PC-9 (cell line): ENCODE measurements at regions not wholly inside any gene's neighbourhood (a gene's known extent, or its start where the extent isn't known, plus 50 kb on each side); places are given as distances from the start of the nearest gene placed in this dataset.

Source experiments
- BruUV-seq: library from RNA; stranded (reverse); fragments of 400-500 nt; replicated peaks from 2 replicates; lab custom pipeline; 2021; lab: Mats Ljungman, UMichigan
- CTCF ChIA-PET: fragments of 300-600 bp; sonication (Branson Sonifier 250); formaldehyde crosslinking; loops from one replicate; lab custom pipeline; 2022; ENCODE audit warnings: antibody characterized with exemption; lab: Charles Lee
- POLR2A ChIA-PET: fragments of 300-600 bp; sonication (Branson Sonifier 250); formaldehyde crosslinking; loops from one replicate; lab custom pipeline; 2022; ENCODE audit warnings: antibody characterized with exemption; ENCODE audit not compliant: unreplicated experiment; lab: Charles Lee
- DNase-seq, 2 experiments: peaks; one replicate each; pipeline versions ENCODE4 v3.0.0 to v3.0.0-alpha.2; 2015 to 2022; ENCODE audit warnings: mixed read lengths in 1 of 2
- H2AFZ ChIP-seq: fragments of 200-600 bp; sonication (generic); 2 replicates; pipeline ENCODE4 v1.8.1; 2017; ENCODE audit warnings: antibody characterized with exemption
- H3F3A ChIP-seq: fragments of 200-600 bp; sonication (generic); 2 replicates; pipeline ENCODE4 v1.8.1; 2017; ENCODE audit warnings: antibody characterized with exemption, mild to moderate bottlenecking, low read depth; ENCODE audit not compliant: insufficient read depth
- H3K27ac ChIP-seq: fragments of 200-600 bp; sonication (generic); 2 replicates; pipeline ENCODE4 v1.6.1; 2016; ENCODE audit warnings: mixed run types
- H3K27me3 ChIP-seq: fragments of 200-600 bp; sonication (generic); 2 replicates; pipeline ENCODE4 v1.6.1; 2016; ENCODE audit warnings: low read depth, mixed run types; ENCODE audit not compliant: insufficient read depth
- H3K36me3 ChIP-seq: fragments of 200-600 bp; sonication (generic); 2 replicates; pipeline ENCODE4 v1.6.1; 2016; ENCODE audit warnings: low read depth, mixed run types
- H3K4me1 ChIP-seq: fragments of 200-600 bp; sonication (generic); replicated peaks from 2 replicates; pipeline ENCODE4 v1.6.1; 2016; ENCODE audit warnings: mixed run types; ENCODE audit not compliant: insufficient read depth
- H3K4me2 ChIP-seq: fragments of 200-600 bp; sonication (generic); 2 replicates; pipeline ENCODE4 v1.6.1; 2017; ENCODE audit warnings: mixed run types
- H3K4me3 ChIP-seq: fragments of 200-600 bp; sonication (generic); 2 replicates; pipeline ENCODE4 v1.6.1; 2016; ENCODE audit warnings: mixed run types
- H3K79me2 ChIP-seq: fragments of 200-600 bp; sonication (generic); 2 replicates; pipeline ENCODE4 v1.6.1; 2017; ENCODE audit warnings: low read depth, mixed run types
- H3K9me2 ChIP-seq: fragments of 200-600 bp; sonication (generic); 2 replicates; pipeline ENCODE4 v1.8.1; 2017; ENCODE audit warnings: mild to moderate bottlenecking; ENCODE audit not compliant: insufficient read depth
- H3K9me3 ChIP-seq: fragments of 200-600 bp; sonication (generic); 2 replicates; pipeline ENCODE4 v1.8.1; 2016; ENCODE audit warnings: low read depth; ENCODE audit not compliant: insufficient read depth
- H4K20me1 ChIP-seq: fragments of 200-600 bp; sonication (generic); 2 replicates; pipeline ENCODE4 v1.8.1; 2017; ENCODE audit not compliant: insufficient read depth
- EZH2 ChIP-seq: fragments of 200-600 bp; sonication (generic); IDR thresholded peaks from 2 replicates; pipeline ENCODE4 v1.8.0; 2017; ENCODE audit warnings: antibody characterized with exemption, low read depth
- intact Hi-C: fragments of 100-400 bp; cut with micrococcal nuclease; formaldehyde crosslinking; loops from one replicate; pipeline ENCODE4 v1.10.0; 2022; ENCODE audit not compliant: unreplicated experiment
- TF ChIP-seq, protein P1 (sequence below): fragments of 200-600 bp; sonication (generic); conservative IDR thresholded peaks from 2 replicates; pipeline ENCODE4 v1.6.1; 2017; ENCODE audit warnings: mixed run types, antibody characterized with exemption, mild to moderate bottlenecking, moderate library complexity

DNA sequence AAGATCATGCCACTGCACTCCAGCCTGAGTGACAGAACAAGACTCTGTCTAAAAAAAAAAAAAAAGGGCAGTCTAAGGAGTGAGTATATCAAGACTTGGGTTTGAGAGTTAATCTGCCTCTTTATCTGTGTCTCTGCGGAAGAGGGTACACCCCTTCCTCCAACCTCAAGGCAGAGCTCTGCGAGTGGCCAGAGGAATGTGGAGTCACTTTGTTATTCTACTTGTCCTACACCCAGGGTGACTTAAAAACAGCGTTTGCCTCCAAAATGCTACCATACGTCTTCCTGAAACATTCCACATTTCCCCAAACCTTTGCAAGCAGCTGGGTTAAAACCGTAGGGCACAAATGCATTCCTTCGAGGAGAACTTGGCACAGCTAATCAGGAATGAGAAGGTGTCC is 199.9 kb downstream of the SHOX start:
- Histone ChIP-seq H3K79me2 (no peaks in the 10 kb centered on the region), H3K4me3 (no peak overlapping the region), H3K27ac (no peak overlapping the region), H3K27me3 (peaks cover 14% of the 10 kb centered on the region), H4K20me1 (no peaks in the 10 kb centered on the region), H2AFZ (no peak overlapping the region), H3K9me3 (no peaks in the 10 kb centered on the region), H3F3A (no peaks in the 10 kb centered on the region), H3K9me2 (no peaks in the 10 kb centered on the region), H3K4me2 (no peak overlapping the region), H3K4me1 (no peaks in the 10 kb centered on the region), H3K36me3 (no peaks in the 10 kb centered on the region)
- CTCF ChIA-PET = no interaction called here
- DNase-seq = no peak
- TF ChIP-seq, protein P1, sequence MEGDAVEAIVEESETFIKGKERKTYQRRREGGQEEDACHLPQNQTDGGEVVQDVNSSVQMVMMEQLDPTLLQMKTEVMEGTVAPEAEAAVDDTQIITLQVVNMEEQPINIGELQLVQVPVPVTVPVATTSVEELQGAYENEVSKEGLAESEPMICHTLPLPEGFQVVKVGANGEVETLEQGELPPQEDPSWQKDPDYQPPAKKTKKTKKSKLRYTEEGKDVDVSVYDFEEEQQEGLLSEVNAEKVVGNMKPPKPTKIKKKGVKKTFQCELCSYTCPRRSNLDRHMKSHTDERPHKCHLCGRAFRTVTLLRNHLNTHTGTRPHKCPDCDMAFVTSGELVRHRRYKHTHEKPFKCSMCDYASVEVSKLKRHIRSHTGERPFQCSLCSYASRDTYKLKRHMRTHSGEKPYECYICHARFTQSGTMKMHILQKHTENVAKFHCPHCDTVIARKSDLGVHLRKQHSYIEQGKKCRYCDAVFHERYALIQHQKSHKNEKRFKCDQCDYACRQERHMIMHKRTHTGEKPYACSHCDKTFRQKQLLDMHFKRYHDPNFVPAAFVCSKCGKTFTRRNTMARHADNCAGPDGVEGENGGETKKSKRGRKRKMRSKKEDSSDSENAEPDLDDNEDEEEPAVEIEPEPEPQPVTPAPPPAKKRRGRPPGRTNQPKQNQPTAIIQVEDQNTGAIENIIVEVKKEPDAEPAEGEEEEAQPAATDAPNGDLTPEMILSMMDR = no peak
- no peak for TF ChIP-seq EZH2
- POLR2A ChIA-PET = no interaction called here
- intact Hi-C loops = no loop called here
- BruUV-seq = no TSS peak

DNA sequence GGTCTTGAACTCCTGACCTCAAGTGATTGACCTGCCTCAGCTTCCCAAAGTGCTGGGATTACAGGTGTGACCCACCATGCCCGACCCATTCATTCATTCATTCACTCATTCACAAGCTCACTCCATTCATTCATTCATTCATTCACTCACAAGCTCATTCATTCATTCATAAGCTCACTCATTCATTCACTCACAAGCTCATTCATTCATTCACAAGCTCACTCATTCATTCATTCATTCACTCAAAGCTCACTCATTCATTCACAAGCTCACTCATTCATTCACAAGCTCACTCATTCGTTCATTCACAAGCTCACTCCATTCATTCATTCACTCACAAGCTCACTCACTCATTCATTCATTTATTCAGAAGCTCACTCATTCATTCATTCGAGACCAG is 198.6 kb downstream of the SHOX start:
- no peaks in the 10 kb centered on the region for H3K4me1 ChIP-seq
- no peak for DNase-seq
- H3K9me2 ChIP-seq = no peaks in the 10 kb centered on the region
- no TSS peak for BruUV-seq
- H3K4me2 ChIP-seq = no peak overlapping the region
- no peak overlapping the region for H2AFZ ChIP-seq
- intact Hi-C loops = no loop called here
- H3K27ac ChIP-seq = no peak overlapping the region
- no peaks in the 10 kb centered on the region for H3K79me2 ChIP-seq
- H3K4me3 ChIP-seq = no peak overlapping the region
- H3K9me3 ChIP-seq = no peaks in the 10 kb centered on the region
- no peaks in the 10 kb centered on the region for H4K20me1 ChIP-seq
- TF ChIP-seq, protein P1 = no peak
- TF ChIP-seq EZH2 = no peak
- H3F3A ChIP-seq = no peaks in the 10 kb centered on the region
- CTCF ChIA-PET = no interaction called here
- POLR2A ChIA-PET = no interaction called here
- no peaks in the 10 kb centered on the region for H3K36me3 ChIP-seq
- H3K27me3 ChIP-seq = peaks cover 14% of the 10 kb centered on the region

DNA sequence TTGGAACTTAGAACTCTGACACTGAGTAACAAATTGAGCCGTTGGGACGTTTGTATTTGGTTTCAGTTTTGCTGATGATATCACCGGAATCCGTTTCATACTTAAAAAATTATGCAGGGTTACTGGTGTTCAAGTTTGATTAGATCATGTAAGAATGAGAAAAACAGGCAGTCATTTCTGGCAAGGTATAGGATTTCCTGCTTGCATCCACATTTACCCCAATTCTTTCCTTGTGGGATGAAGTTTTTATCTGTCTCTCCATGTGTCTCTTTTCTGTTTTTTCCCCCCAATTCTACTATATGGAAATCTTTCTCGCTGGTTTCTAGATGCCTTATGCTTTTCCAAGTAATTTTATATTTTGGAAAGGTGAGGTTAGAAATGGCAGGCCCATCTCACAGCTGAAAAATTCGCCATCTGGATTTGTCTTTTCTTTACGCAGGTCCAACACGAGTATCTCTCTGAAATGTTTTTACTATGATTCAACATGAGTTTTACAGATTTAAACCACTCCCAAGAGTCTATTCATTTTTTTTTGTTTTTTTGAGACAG is 197.9 kb downstream of the SHOX start:
- H3K4me2 ChIP-seq = peak overlapping the region; percentile 31

More for the DNA sequence above, 197.9 kb downstream of the SHOX start:
- H3K4me1 ChIP-seq = no peaks in the 10 kb centered on the region
- H3K9me3 ChIP-seq = no peaks in the 10 kb centered on the region
- peaks cover 9% of the 10 kb centered on the region for H3K27me3 ChIP-seq
- H3K79me2 ChIP-seq = no peaks in the 10 kb centered on the region
- POLR2A ChIA-PET = no interaction called here
- H4K20me1 ChIP-seq = no peaks in the 10 kb centered on the region
- no TSS peak for BruUV-seq
- H3K27ac ChIP-seq = no peak overlapping the region
- H3F3A ChIP-seq = no peaks in the 10 kb centered on the region
- no peak for DNase-seq
- TF ChIP-seq, protein P1 = no peak
- no peak for TF ChIP-seq EZH2
- CTCF ChIA-PET = no interaction called here
- intact Hi-C loops = no loop called here
- no peak overlapping the region for H3K4me3 ChIP-seq
- H3K9me2 ChIP-seq = no peaks in the 10 kb centered on the region
- no peak overlapping the region for H2AFZ ChIP-seq
- no peaks in the 10 kb centered on the region for H3K36me3 ChIP-seq
